Mammary epithelial cell (primary cell): ENCODE measurements at regions not wholly inside any gene's neighbourhood (a gene's known extent, or its start where the extent isn't known, plus 50 kb on each side); places are given as distances from the start of the nearest gene placed in this dataset.

Source experiments
- CTCF ChIP-seq, 2 donors: IDR thresholded peaks in 1 of 2; conservative IDR thresholded peaks in 1 of 2; 2 replicates each; pipeline ENCODE4 v1.5.1; 2011 to 2012; ENCODE audit warnings: inconsistent platforms in 2 of 2, low read length in 2 of 2, mild to moderate bottlenecking in 2 of 2, control low read depth in 1 of 2, low read depth in 1 of 2; ENCODE audit not compliant: insufficient read depth in 1 of 2; ENCODE audit errors: extremely low read depth in 1 of 2
- EZH2 ChIP-seq: IDR thresholded peaks from 2 replicates; pipeline ENCODE4 v1.6.1; 2012; ENCODE audit warnings: low read length, inconsistent platforms, borderline replicate concordance

- no peak for TF ChIP-seq CTCF (conservative IDR thresholded peaks at IDR 0.05 in 1 of 2, IDR thresholded peaks at IDR 0.05 in 1 of 2; ENCODE audit: extremely low read depth in 1 of 2, insufficient read depth in 1 of 2, low read depth in 1 of 2, low read length in 2 of 2)
- TF ChIP-seq EZH2 = no peak
These were observed 77.3 kb upstream of the KL start for GRCh38 chr13:32938907-32939306.
